DOHH2 (cell line): ENCODE measurements at regions not wholly inside any gene's neighbourhood (a gene's known extent, or its start where the extent isn't known, plus 50 kb on each side); places are given as distances from the start of the nearest gene placed in this dataset.

Source experiments
- H3F3A ChIP-seq: fragments of 200-600 bp; sonication (generic), shearing (Covaris generic); 2 replicates; pipeline ENCODE4 v1.6.0; 2016; ENCODE audit warnings: antibody characterized with exemption, mild to moderate bottlenecking; ENCODE audit not compliant: control insufficient read depth, insufficient read depth
- H3K27ac ChIP-seq: fragments of 200-600 bp; sonication (generic); 2 replicates; pipeline ENCODE4 v1.5.1; 2014; ENCODE audit warnings: low read depth, mild to moderate bottlenecking, low read length, moderate library complexity
- H3K27me3 ChIP-seq: fragments of 200-600 bp; sonication (generic); 2 replicates; pipeline ENCODE4 v1.6.1; 2014; ENCODE audit warnings: mild to moderate bottlenecking, low read length, mixed read lengths; ENCODE audit not compliant: control insufficient read depth
- H3K36me3 ChIP-seq: fragments of 200-600 bp; sonication (generic); 2 replicates; pipeline ENCODE4 v1.6.1; 2014; ENCODE audit warnings: mild to moderate bottlenecking, low read length, moderate library complexity, mixed read lengths; ENCODE audit not compliant: control insufficient read depth
- H3K4me1 ChIP-seq: fragments of 200-600 bp; sonication (generic); 2 replicates; pipeline ENCODE4 v1.6.1; 2014; ENCODE audit warnings: mild to moderate bottlenecking, low read length, mixed read lengths; ENCODE audit not compliant: control insufficient read depth
- H3K4me2 ChIP-seq: fragments of 200-600 bp; sonication (generic); 2 replicates; pipeline ENCODE4 v1.6.0; 2014; ENCODE audit warnings: mild to moderate bottlenecking, low read length, moderate library complexity
- H3K4me3 ChIP-seq: fragments of 200-600 bp; sonication (generic); 2 replicates; pipeline ENCODE4 v1.5.1; 2014; ENCODE audit warnings: mild to moderate bottlenecking, low read length, mixed read lengths
- H3K79me2 ChIP-seq: fragments of 200-600 bp; sonication (generic); 2 replicates; pipeline ENCODE4 v1.6.1; 2014; ENCODE audit warnings: mild to moderate bottlenecking, low read length, mixed read lengths; ENCODE audit not compliant: control insufficient read depth
- H3K9me2 ChIP-seq: fragments of 200-600 bp; sonication (generic); replicated peaks from 2 replicates; pipeline ENCODE4 v1.6.1; 2014; ENCODE audit warnings: mild to moderate bottlenecking, low read length, mixed read lengths; ENCODE audit not compliant: control insufficient read depth
- H3K9me3 ChIP-seq: fragments of 200-600 bp; sonication (generic); 2 replicates; pipeline ENCODE4 v1.6.1; 2014; ENCODE audit warnings: antibody characterized with exemption, low read length, mixed read lengths; ENCODE audit not compliant: control insufficient read depth, insufficient read depth
- H4K20me1 ChIP-seq: fragments of 200-600 bp; sonication (generic); 2 replicates; pipeline ENCODE4 v1.6.0; 2014; ENCODE audit warnings: low read depth, mild to moderate bottlenecking, antibody characterized with exemption, low read length, moderate library complexity; ENCODE audit not compliant: control insufficient read depth, insufficient read depth
- EZH2phosphoT487 ChIP-seq: fragments of 200-600 bp; sonication (generic); IDR thresholded peaks from 2 replicates; pipeline ENCODE4 v1.6.1; 2017; ENCODE audit warnings: borderline replicate concordance, mild to moderate bottlenecking, antibody characterized with exemption, low read length, moderate library complexity, mixed read lengths
- TF ChIP-seq, protein P1 (sequence below): fragments of 200-600 bp; sonication (generic); IDR thresholded peaks from one replicate; pipeline ENCODE4 v1.5.1; 2014; ENCODE audit warnings: antibody characterized with exemption, mild to moderate bottlenecking, low read depth, low read length; ENCODE audit not compliant: poor library complexity, severe bottlenecking

GRCh38 chr13:44237276-44237767 lies 136.3 kb upstream of the SERP2 start:
- no peaks in the 10 kb centered on the region for H3K36me3 ChIP-seq
- H3K27me3 ChIP-seq: no peaks in the 10 kb centered on the region
- TF ChIP-seq, protein P1, sequence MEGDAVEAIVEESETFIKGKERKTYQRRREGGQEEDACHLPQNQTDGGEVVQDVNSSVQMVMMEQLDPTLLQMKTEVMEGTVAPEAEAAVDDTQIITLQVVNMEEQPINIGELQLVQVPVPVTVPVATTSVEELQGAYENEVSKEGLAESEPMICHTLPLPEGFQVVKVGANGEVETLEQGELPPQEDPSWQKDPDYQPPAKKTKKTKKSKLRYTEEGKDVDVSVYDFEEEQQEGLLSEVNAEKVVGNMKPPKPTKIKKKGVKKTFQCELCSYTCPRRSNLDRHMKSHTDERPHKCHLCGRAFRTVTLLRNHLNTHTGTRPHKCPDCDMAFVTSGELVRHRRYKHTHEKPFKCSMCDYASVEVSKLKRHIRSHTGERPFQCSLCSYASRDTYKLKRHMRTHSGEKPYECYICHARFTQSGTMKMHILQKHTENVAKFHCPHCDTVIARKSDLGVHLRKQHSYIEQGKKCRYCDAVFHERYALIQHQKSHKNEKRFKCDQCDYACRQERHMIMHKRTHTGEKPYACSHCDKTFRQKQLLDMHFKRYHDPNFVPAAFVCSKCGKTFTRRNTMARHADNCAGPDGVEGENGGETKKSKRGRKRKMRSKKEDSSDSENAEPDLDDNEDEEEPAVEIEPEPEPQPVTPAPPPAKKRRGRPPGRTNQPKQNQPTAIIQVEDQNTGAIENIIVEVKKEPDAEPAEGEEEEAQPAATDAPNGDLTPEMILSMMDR: no peak
- no peak for TF ChIP-seq EZH2phosphoT487
- H4K20me1 ChIP-seq: no peaks in the 10 kb centered on the region
- no peak overlapping the region for H3K4me2 ChIP-seq
- peaks cover 66% of the 10 kb centered on the region for H3K4me1 ChIP-seq
- H3K27ac ChIP-seq: no peak overlapping the region
- no peaks in the 10 kb centered on the region for H3K9me2 ChIP-seq
- H3F3A ChIP-seq: no peaks in the 10 kb centered on the region
- no peaks in the 10 kb centered on the region for H3K79me2 ChIP-seq
- no peak overlapping the region for H3K4me3 ChIP-seq
- H3K9me3 ChIP-seq: no peaks in the 10 kb centered on the region

DNA sequence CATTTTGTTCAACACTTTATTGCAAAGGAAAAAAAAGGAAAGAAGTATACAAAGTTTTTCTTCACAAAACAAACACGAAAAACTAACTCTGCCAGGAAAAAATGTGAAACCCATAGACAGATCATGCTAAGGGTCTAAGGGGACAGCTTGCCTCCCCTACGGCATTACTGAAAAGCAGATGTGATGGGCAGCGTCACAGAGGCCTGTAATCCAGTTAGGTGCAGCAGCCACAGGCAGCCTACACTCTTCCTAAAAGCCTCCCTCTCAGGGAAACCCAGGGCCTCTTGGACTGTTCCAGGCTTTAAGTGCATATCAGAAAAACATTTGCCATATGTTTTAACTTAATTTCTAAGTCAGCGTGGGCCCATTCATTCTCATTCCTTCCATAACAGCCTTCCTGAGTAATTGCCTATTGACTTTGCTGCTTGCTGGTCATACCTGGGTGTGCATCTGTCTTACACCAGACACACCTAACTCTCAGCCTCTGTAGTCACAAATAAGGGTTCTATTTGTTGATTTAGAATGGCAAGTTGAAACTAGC lies 135.7 kb upstream of the SERP2 start:
- H4K20me1 ChIP-seq: no peaks in the 10 kb centered on the region
- no peak overlapping the region for H3K27ac ChIP-seq
- H3K9me3 ChIP-seq: no peaks in the 10 kb centered on the region
- H3K4me3 ChIP-seq: no peak overlapping the region
- H3K4me1 ChIP-seq: peaks cover 66% of the 10 kb centered on the region
- H3F3A ChIP-seq: no peaks in the 10 kb centered on the region
- TF ChIP-seq, protein P1: no peak
- TF ChIP-seq EZH2phosphoT487: no peak
- no peaks in the 10 kb centered on the region for H3K9me2 ChIP-seq
- no peaks in the 10 kb centered on the region for H3K36me3 ChIP-seq
- H3K4me2 ChIP-seq: no peak overlapping the region
- no peaks in the 10 kb centered on the region for H3K27me3 ChIP-seq
- H3K79me2 ChIP-seq: no peaks in the 10 kb centered on the region

DNA sequence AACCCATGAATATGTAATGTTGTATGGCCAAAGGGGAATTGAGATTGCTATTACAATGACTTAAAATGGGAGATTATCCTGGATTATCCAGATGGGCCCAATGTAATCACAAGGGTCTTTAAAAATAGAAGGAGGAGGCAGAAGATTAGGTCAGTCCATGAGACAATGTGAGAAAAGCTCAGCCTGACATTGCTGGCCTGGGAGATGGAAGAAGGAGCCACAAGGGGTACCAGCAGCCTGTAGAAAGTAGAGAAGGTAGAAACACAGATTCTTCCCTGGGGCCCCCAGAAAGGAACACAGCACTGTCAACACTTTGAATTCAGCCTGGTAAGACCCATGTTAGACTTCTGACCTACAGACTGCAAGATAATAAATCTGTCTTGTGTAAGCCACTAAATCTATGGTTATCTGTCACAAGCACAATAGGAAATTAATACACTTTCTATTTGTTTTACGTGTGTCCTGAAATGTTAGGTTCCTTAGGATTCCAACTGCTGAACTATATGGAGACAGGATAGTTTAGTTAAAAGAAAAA lies 132.9 kb upstream of the SERP2 start:
- H3K27me3 ChIP-seq: no peaks in the 10 kb centered on the region
- H3K27ac ChIP-seq: no peak overlapping the region
- H4K20me1 ChIP-seq: no peaks in the 10 kb centered on the region
- no peaks in the 10 kb centered on the region for H3K9me3 ChIP-seq
- H3K4me3 ChIP-seq: no peak overlapping the region
- TF ChIP-seq, protein P1: no peak
- no peak for TF ChIP-seq EZH2phosphoT487
- H3K9me2 ChIP-seq: no peaks in the 10 kb centered on the region
- H3K4me2 ChIP-seq: no peak overlapping the region
- peaks cover 75% of the 10 kb centered on the region for H3K4me1 ChIP-seq
- H3F3A ChIP-seq: no peaks in the 10 kb centered on the region
- no peaks in the 10 kb centered on the region for H3K79me2 ChIP-seq
- H3K36me3 ChIP-seq: peaks cover 10% of the 10 kb centered on the region
